Neural crest cell (in vitro differentiated cells): ENCODE measurements at regions not wholly inside any gene's neighbourhood (a gene's known extent, or its start where the extent isn't known, plus 50 kb on each side); places are given as distances from the start of the nearest gene placed in this dataset.

Source experiments
- DNase-seq: peaks from one replicate; pipeline ENCODE4 v3.0.0; 2021; ENCODE audit warnings: low read depth, mixed read lengths, low spot score
- H3K27ac Mint-ChIP-seq: one replicate; pipeline ENCODE4 v1.8.0; 2021; ENCODE audit warnings: mild to moderate bottlenecking, mixed read lengths; ENCODE audit not compliant: unreplicated experiment
- H3K27me3 Mint-ChIP-seq: 2 replicates; pipeline ENCODE4 v1.8.0; 2021; ENCODE audit warnings: low read depth, mild to moderate bottlenecking, mixed read lengths
- H3K36me3 Mint-ChIP-seq: 2 replicates; pipeline ENCODE4 v1.8.0; 2021; ENCODE audit warnings: low read depth, mild to moderate bottlenecking, mixed read lengths
- H3K4me1 Mint-ChIP-seq: 2 replicates; pipeline ENCODE4 v1.8.0; 2021; ENCODE audit warnings: mixed read lengths
- H3K4me3 Mint-ChIP-seq: one replicate; pipeline ENCODE4 v1.8.0; 2021; ENCODE audit warnings: mild to moderate bottlenecking, mixed read lengths
- H3K9me3 Mint-ChIP-seq: 2 replicates; pipeline ENCODE4 v1.8.0; 2021; ENCODE audit warnings: mixed read lengths
- TF ChIP-seq, protein P1 (sequence below): fragments of 200-600 bp; sonication (generic); conservative IDR thresholded peaks from 2 replicates; pipeline ENCODE4 v1.5.0; 2021; ENCODE audit warnings: antibody characterized with exemption, mild to moderate bottlenecking

- H3K27me3 Mint-ChIP-seq: no peaks in the 10 kb centered on the region
- TF ChIP-seq, protein P1, sequence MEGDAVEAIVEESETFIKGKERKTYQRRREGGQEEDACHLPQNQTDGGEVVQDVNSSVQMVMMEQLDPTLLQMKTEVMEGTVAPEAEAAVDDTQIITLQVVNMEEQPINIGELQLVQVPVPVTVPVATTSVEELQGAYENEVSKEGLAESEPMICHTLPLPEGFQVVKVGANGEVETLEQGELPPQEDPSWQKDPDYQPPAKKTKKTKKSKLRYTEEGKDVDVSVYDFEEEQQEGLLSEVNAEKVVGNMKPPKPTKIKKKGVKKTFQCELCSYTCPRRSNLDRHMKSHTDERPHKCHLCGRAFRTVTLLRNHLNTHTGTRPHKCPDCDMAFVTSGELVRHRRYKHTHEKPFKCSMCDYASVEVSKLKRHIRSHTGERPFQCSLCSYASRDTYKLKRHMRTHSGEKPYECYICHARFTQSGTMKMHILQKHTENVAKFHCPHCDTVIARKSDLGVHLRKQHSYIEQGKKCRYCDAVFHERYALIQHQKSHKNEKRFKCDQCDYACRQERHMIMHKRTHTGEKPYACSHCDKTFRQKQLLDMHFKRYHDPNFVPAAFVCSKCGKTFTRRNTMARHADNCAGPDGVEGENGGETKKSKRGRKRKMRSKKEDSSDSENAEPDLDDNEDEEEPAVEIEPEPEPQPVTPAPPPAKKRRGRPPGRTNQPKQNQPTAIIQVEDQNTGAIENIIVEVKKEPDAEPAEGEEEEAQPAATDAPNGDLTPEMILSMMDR: no peak
- H3K36me3 Mint-ChIP-seq: no peaks in the 10 kb centered on the region
- no peaks in the 10 kb centered on the region for H3K4me1 Mint-ChIP-seq
- DNase-seq: no peak
- no peak overlapping the region for H3K27ac Mint-ChIP-seq
- no peak overlapping the region for H3K4me3 Mint-ChIP-seq
- no peaks in the 10 kb centered on the region for H3K9me3 Mint-ChIP-seq
Measured at GRCh38 chr10:94186722-94187121, 176.0 kb downstream of the NOC3L start.

GRCh38 chr10:94192333-94192732, 170.4 kb downstream of the NOC3L start:
- TF ChIP-seq, protein P1: no peak
- Mint-ChIP-seq H3K4me3 (no peak overlapping the region), H3K27me3 (no peaks in the 10 kb centered on the region)

GRCh38 chr10:94192974-94193373, 169.8 kb downstream of the NOC3L start:
- no peak for DNase-seq
- no peaks in the 10 kb centered on the region for H3K36me3 Mint-ChIP-seq
- H3K4me1 Mint-ChIP-seq: no peaks in the 10 kb centered on the region
- no peaks in the 10 kb centered on the region for H3K9me3 Mint-ChIP-seq
- TF ChIP-seq, protein P1: no peak
- H3K27ac Mint-ChIP-seq: no peak overlapping the region
- H3K4me3 Mint-ChIP-seq: no peak overlapping the region
- H3K27me3 Mint-ChIP-seq: no peaks in the 10 kb centered on the region

More at GRCh38 chr10:94192333-94192732, 170.4 kb downstream of the NOC3L start:
- DNase-seq: no peak
- Mint-ChIP-seq H3K36me3 (no peaks in the 10 kb centered on the region), H3K9me3 (no peaks in the 10 kb centered on the region), H3K4me1 (no peaks in the 10 kb centered on the region), H3K27ac (no peak overlapping the region)

DNA sequence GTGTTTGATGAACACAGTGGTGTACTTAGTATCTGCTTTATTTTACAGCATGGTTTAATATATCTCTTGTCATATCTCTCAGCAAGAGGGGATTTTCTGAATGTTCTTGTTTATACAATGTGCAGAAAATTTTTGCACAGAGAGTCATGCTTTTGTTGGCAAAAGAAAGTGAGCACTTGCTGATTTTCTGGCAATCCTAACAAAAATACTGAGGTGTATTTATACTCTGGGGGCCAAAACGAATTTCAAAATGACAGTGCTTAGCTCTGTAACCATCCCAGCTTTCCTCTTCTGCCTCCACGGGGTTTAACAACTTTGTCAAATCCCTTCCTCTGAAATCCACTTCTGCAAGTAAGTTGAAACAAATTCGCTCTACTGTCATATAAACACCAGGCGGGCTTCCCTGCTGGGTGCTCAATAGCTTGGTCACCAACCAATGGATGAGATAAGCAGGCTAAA, 169.2 kb downstream of the NOC3L start:
- Mint-ChIP-seq H3K36me3 (no peaks in the 10 kb centered on the region), H3K4me3 (no peak overlapping the region), H3K4me1 (no peaks in the 10 kb centered on the region), H3K9me3 (no peaks in the 10 kb centered on the region), H3K27me3 (no peaks in the 10 kb centered on the region), H3K27ac (no peak overlapping the region)
- TF ChIP-seq, protein P1: no peak
- no peak for DNase-seq

- Mint-ChIP-seq H3K4me1 (no peaks in the 10 kb centered on the region), H3K4me3 (no peak overlapping the region), H3K27me3 (no peaks in the 10 kb centered on the region), H3K9me3 (no peaks in the 10 kb centered on the region), H3K27ac (no peak overlapping the region), H3K36me3 (no peaks in the 10 kb centered on the region)
- no peak for DNase-seq
- TF ChIP-seq, protein P1: no peak
Measured at GRCh38 chr10:94194256-94194655, 168.5 kb downstream of the NOC3L start.

DNA sequence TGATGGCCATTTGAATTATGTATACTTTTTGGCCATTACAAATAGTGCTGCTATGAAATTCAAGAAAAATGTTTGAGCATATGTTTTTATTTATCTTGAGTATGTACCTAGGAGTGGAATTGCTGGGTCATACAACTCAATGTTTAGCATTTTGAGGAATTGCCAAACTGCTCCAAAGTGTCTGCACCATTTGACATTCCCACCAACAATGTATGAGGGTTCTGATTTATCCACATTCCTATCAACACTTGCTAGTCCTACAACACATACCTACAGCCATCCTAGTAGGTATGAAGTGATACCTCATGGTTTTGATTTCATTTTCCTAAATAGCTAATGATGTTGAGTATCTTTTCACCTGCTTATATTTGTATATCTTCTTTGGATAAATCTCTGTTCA, 165.5 kb downstream of the NOC3L start:
- H3K36me3 Mint-ChIP-seq: peaks cover 3% of the 10 kb centered on the region
- no peak for DNase-seq
- H3K27ac Mint-ChIP-seq: no peak overlapping the region
- H3K4me1 Mint-ChIP-seq: no peaks in the 10 kb centered on the region
- no peak overlapping the region for H3K4me3 Mint-ChIP-seq
- H3K9me3 Mint-ChIP-seq: no peaks in the 10 kb centered on the region
- H3K27me3 Mint-ChIP-seq: no peaks in the 10 kb centered on the region
- TF ChIP-seq, protein P1: no peak
